ENCODE measurements at regions not wholly inside any gene's neighbourhood (a gene's known extent, or its start where the extent isn't known, plus 50 kb on each side); places are given as distances from the start of the nearest gene placed in this dataset.

DNA sequence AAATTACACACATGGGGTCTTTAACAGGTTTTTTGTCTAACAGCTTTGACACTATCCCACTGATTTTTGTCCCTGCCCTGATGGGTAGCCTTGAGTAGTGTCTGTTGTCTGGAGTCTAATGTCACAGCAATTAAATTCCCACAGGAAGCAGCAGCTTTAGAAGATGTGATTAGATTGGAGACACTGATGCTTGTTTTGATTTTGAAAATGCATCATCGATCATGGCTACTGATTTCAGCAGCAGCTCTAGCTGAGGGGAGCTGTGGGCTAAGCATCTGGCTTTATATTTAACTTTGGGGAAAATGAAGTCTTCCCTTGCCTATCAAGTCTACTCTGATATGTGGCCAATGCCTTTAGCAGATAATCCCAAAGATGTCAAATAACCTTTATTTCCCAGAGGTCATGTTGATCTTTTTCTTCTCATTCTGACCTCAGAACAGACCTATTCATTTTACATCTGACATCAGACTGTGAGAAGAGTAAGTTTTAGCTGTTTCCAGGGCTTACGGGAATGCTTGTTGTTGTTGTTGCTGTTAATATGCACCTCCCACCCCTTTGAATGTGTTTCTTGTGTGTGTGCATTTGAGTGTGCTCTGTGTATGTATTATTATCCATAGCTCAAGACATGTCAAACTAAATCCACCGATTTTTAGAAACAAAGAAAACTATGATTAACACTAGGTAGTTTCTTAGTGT, 704.9 kb upstream of the NUDT12 start:
- no peaks in the 10 kb centered on the region for H3K36me3 ChIP-seq (replicated peaks; ENCODE audit: low read depth, low read length)
- no peaks in the 10 kb centered on the region for H3K79me2 ChIP-seq (ENCODE audit: low read length)
- no peaks in the 10 kb centered on the region for H4K20me1 ChIP-seq (ENCODE audit: insufficient read depth, low read length)
- no peak for TF ChIP-seq EZH2phosphoT487 (IDR thresholded peaks at IDR 0.05; ENCODE audit: low read depth)
- TF ChIP-seq, protein P1, sequence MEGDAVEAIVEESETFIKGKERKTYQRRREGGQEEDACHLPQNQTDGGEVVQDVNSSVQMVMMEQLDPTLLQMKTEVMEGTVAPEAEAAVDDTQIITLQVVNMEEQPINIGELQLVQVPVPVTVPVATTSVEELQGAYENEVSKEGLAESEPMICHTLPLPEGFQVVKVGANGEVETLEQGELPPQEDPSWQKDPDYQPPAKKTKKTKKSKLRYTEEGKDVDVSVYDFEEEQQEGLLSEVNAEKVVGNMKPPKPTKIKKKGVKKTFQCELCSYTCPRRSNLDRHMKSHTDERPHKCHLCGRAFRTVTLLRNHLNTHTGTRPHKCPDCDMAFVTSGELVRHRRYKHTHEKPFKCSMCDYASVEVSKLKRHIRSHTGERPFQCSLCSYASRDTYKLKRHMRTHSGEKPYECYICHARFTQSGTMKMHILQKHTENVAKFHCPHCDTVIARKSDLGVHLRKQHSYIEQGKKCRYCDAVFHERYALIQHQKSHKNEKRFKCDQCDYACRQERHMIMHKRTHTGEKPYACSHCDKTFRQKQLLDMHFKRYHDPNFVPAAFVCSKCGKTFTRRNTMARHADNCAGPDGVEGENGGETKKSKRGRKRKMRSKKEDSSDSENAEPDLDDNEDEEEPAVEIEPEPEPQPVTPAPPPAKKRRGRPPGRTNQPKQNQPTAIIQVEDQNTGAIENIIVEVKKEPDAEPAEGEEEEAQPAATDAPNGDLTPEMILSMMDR (IDR thresholded peaks at IDR 0.05; ENCODE audit: low read depth, low read length): no peak
- no peaks in the 10 kb centered on the region for H3K9me3 ChIP-seq (ENCODE audit: insufficient read depth, low read length)
- H3K27me3 ChIP-seq (ENCODE audit: low read depth, low read length): no peaks in the 10 kb centered on the region
- peaks cover 12% of the 10 kb centered on the region for H3K4me1 ChIP-seq (ENCODE audit: low read length)
- H3K4me3 ChIP-seq (ENCODE audit: low read length): no peak overlapping the region
- no peak overlapping the region for H2AFZ ChIP-seq (ENCODE audit: low read depth, low read length)
- H3K9ac ChIP-seq (ENCODE audit: low read length): no peak overlapping the region
- H3K4me2 ChIP-seq (ENCODE audit: low read length): no peak overlapping the region
- H3K27ac ChIP-seq (ENCODE audit: low read length): no peak overlapping the region

GRCh38 chr5:104266161-104266560, 703.6 kb upstream of the NUDT12 start:
- Histone ChIP-seq H3K4me1 (ENCODE audit: low read length) (peaks cover 8% of the 10 kb centered on the region), H3K79me2 (ENCODE audit: low read length) (no peaks in the 10 kb centered on the region), H2AFZ (ENCODE audit: low read depth, low read length) (no peak overlapping the region), H3K27ac (ENCODE audit: low read length) (no peak overlapping the region), H4K20me1 (ENCODE audit: insufficient read depth, low read length) (no peaks in the 10 kb centered on the region), H3K9ac (ENCODE audit: low read length) (no peak overlapping the region), H3K9me3 (ENCODE audit: insufficient read depth, low read length) (no peaks in the 10 kb centered on the region), H3K4me2 (ENCODE audit: low read length) (no peak overlapping the region), H3K36me3 (replicated peaks; ENCODE audit: low read depth, low read length) (no peaks in the 10 kb centered on the region), H3K27me3 (ENCODE audit: low read depth, low read length) (no peaks in the 10 kb centered on the region), H3K4me3 (ENCODE audit: low read length) (no peak overlapping the region)
- TF ChIP-seq, protein P1 (IDR thresholded peaks at IDR 0.05; ENCODE audit: low read depth, low read length): no peak
- TF ChIP-seq EZH2phosphoT487 (IDR thresholded peaks at IDR 0.05; ENCODE audit: low read depth): no peak

DNA sequence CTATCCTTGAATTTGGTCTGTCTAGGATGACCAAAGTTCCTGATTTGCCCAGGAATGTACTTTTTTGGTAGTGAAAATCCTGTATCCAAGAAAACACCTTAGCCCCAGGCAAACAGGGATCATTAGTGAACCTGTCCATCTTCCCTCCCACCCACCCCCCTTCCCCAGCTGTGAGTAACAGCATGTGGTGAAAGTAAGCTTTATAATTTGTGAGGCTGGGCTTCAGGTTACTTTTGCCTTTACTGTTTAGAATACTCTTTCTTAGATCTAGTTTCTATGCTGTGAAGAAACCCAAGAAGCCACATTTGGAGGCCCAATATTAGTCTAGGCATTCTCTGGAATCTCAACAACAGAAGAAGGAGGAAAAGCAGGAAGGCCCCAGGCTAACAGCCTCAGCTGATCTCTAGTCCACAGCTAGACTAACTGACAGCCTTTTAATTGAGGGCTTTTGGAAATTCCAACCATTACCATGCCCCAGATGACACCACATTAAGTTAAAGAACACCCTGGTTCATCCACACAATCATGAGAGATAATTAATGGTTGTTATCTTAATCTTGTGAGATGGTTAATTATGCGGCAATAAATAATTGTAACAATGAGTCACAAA, 703.0 kb upstream of the NUDT12 start:
- Histone ChIP-seq H3K27ac (ENCODE audit: low read length) (no peak overlapping the region), H2AFZ (ENCODE audit: low read depth, low read length) (no peak overlapping the region), H3K4me3 (ENCODE audit: low read length) (no peak overlapping the region), H4K20me1 (ENCODE audit: insufficient read depth, low read length) (no peaks in the 10 kb centered on the region), H3K9me3 (ENCODE audit: insufficient read depth, low read length) (no peaks in the 10 kb centered on the region), H3K36me3 (replicated peaks; ENCODE audit: low read depth, low read length) (no peaks in the 10 kb centered on the region), H3K79me2 (ENCODE audit: low read length) (no peaks in the 10 kb centered on the region), H3K27me3 (ENCODE audit: low read depth, low read length) (no peaks in the 10 kb centered on the region), H3K4me2 (ENCODE audit: low read length) (no peak overlapping the region), H3K9ac (ENCODE audit: low read length) (no peak overlapping the region), H3K4me1 (ENCODE audit: low read length) (peaks cover 3% of the 10 kb centered on the region)
- TF ChIP-seq, protein P1 (IDR thresholded peaks at IDR 0.05; ENCODE audit: low read depth, low read length): no peak
- TF ChIP-seq EZH2phosphoT487 (IDR thresholded peaks at IDR 0.05; ENCODE audit: low read depth): no peak

- H3K4me1 ChIP-seq (ENCODE audit: low read length): 0 out of 2 replicates have a peak, but pooled peaks cover 3% of the 10 kb centered on the region
- H3K4me2 ChIP-seq (ENCODE audit: low read length): no peak overlapping the region
- no peaks in the 10 kb centered on the region for H3K9me3 ChIP-seq (ENCODE audit: insufficient read depth, low read length)
- H3K4me3 ChIP-seq (ENCODE audit: low read length): no peak overlapping the region
- no peaks in the 10 kb centered on the region for H3K79me2 ChIP-seq (ENCODE audit: low read length)
- no peak overlapping the region for H3K27ac ChIP-seq (ENCODE audit: low read length)
- TF ChIP-seq, protein P1 (IDR thresholded peaks at IDR 0.05; ENCODE audit: low read depth, low read length): no peak
- no peak for TF ChIP-seq EZH2phosphoT487 (IDR thresholded peaks at IDR 0.05; ENCODE audit: low read depth)
- H3K9ac ChIP-seq (ENCODE audit: low read length): no peak overlapping the region
- no peaks in the 10 kb centered on the region for H3K27me3 ChIP-seq (ENCODE audit: low read depth, low read length)
- H2AFZ ChIP-seq (ENCODE audit: low read depth, low read length): no peak overlapping the region
- no peaks in the 10 kb centered on the region for H3K36me3 ChIP-seq (replicated peaks; ENCODE audit: low read depth, low read length)
- no peaks in the 10 kb centered on the region for H4K20me1 ChIP-seq (ENCODE audit: insufficient read depth, low read length)
Observed at GRCh38 chr5:104247260-104247659, 684.7 kb upstream of the NUDT12 start.
